Activated CD4-positive, alpha-beta T cell treated with anti-CD3 and anti-CD28 coated beads, Interleukin-2, amount 10 ng/mL, durations not matched to agents 7 days and 5 days (primary cell): ENCODE measurements at regions not wholly inside any gene's neighbourhood (a gene's known extent, or its start where the extent isn't known, plus 50 kb on each side); places are given as distances from the start of the nearest gene placed in this dataset.

Experiments
- CTCF ChIA-PET: fragments of 350-600 bp; sonication (Branson Sonifier 250); formaldehyde crosslinking; loops from one replicate; lab custom pipeline; 2021; ENCODE audit warnings: antibody characterized with exemption; lab: Charles Lee
- POLR2A ChIA-PET: fragments of 350-600 bp; sonication (Branson Sonifier 250); formaldehyde crosslinking; loops from one replicate; lab custom pipeline; 2021; ENCODE audit warnings: antibody characterized with exemption; lab: Charles Lee
- DNase-seq: peaks from one replicate; pipeline ENCODE4 v3.0.0-alpha.2; 2020
- H3K27ac Mint-ChIP-seq: one replicate; pipeline ENCODE4 v1.8.0; 2021; ENCODE audit warnings: mild to moderate bottlenecking, moderate library complexity, mixed read lengths
- H3K27me3 Mint-ChIP-seq: one replicate; pipeline ENCODE4 v1.8.0; 2021; ENCODE audit warnings: mixed read lengths
- H3K36me3 Mint-ChIP-seq: one replicate; pipeline ENCODE4 v1.8.0; 2021; ENCODE audit warnings: low read depth, mixed read lengths
- H3K4me1 Mint-ChIP-seq: one replicate; pipeline ENCODE4 v1.8.0; 2021; ENCODE audit warnings: mixed read lengths
- H3K4me3 Mint-ChIP-seq: one replicate; pipeline ENCODE4 v1.8.0; 2021; ENCODE audit warnings: mild to moderate bottlenecking, moderate library complexity, mixed read lengths
- H3K9me3 Mint-ChIP-seq: one replicate; pipeline ENCODE4 v1.8.0; 2021; ENCODE audit warnings: mixed read lengths

- no peak for DNase-seq
- Mint-ChIP-seq H3K27me3 (no peaks in the 10 kb centered on the region), H3K4me1 (peaks cover 11% of the 10 kb centered on the region), H3K4me3 (no peak overlapping the region), H3K9me3 (peaks cover 12% of the 10 kb centered on the region), H3K27ac (no peak overlapping the region), H3K36me3 (peaks cover 17% of the 10 kb centered on the region)
- ChIA-PET CTCF (no interaction called here), POLR2A (no interaction called here)
These were observed 166.7 kb upstream of the PWP1 start for GRCh38 chr12:107518868-107519267.

DNA sequence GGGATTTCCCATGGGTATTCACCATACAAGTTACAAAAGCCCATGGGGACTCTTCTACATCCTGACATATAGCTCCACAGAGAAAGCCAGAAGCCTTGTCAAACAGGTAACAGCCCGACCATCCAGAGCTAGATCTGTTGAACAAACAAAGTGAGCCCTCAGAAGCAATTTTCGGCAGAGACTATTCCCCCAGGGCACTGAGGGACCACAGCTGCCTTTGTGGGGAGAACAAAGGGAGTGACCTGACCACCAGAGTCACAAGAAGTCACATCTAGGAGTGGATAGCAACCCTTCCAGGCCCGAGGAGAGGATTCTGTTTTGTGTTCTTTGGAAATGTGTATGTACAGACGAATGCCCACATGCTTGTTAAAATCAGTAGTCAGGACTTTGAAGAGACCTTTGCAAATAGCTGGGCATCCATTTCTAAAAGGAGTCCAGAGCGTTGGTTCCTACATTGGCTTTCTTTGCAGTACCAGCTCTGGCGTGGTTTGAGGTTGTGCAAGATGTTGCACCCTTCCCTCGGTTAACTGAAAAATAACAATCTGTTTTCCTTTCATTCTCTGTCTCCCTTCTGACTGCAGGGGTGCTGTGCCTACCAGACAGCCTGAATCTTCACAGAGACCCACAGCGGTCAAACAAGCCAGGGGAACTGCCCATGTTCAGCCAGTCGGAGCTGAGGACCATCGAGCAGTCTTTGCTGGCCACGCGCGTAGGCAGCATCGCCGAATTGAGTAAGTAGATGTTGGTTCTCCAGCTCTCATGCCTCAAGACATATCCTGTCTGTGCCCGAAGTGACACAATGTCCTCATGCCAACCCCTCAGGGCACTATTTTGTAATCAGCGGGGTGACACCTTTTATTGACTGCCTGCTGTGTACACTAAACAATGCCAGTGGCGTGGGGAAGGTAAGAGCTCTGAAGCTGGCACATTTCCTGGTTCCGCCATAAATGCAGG is 165.4 kb upstream of the PWP1 start:
- Mint-ChIP-seq H3K36me3 (peaks cover 17% of the 10 kb centered on the region), H3K4me3 (no peak overlapping the region), H3K27ac (no peak overlapping the region), H3K9me3 (peaks cover 12% of the 10 kb centered on the region), H3K4me1 (peaks cover 6% of the 10 kb centered on the region), H3K27me3 (no peaks in the 10 kb centered on the region)
- DNase-seq, result no peak
- ChIA-PET POLR2A (no interaction called here), CTCF (no interaction called here)

DNA sequence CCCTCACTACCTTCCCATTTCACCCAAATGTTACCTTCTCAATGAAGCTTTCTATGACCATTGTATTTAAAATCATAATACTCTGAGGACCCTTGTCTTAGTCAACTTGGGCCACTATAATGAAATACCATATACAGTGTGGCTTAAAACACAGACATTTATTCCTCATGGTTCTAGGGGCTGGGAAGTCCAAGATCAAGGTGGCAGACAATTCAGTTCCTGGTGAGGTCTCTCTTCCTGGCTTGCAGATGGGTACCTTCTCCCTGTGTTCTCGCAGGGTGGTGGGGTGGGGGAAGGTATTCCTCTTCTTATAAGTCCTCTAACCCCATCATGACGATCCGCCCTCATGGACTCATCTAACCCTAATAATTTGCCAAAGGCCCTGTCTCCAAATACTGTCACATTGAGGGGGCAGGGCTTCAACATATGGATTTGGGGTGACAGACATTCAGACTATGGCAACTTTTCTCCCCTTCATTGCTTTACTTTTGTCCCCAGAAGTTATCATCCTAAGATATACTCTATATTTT is 163.7 kb upstream of the PWP1 start:
- Mint-ChIP-seq H3K9me3 (peaks cover 12% of the 10 kb centered on the region), H3K27ac (no peak overlapping the region), H3K4me1 (no peaks in the 10 kb centered on the region), H3K4me3 (no peak overlapping the region), H3K36me3 (peaks cover 17% of the 10 kb centered on the region), H3K27me3 (no peaks in the 10 kb centered on the region)
- ChIA-PET POLR2A (no interaction called here), CTCF (no interaction called here)
- DNase-seq, result no peak

- Mint-ChIP-seq H3K27ac (no peak overlapping the region), H3K27me3 (no peaks in the 10 kb centered on the region), H3K4me3 (no peak overlapping the region), H3K4me1 (no peaks in the 10 kb centered on the region), H3K9me3 (peaks cover 12% of the 10 kb centered on the region), H3K36me3 (peaks cover 17% of the 10 kb centered on the region)
- POLR2A ChIA-PET, result no interaction called here
- CTCF ChIA-PET, result no interaction called here
- no peak for DNase-seq
These were observed 162.7 kb upstream of the PWP1 start for GRCh38 chr12:107522692-107523477.

DNA sequence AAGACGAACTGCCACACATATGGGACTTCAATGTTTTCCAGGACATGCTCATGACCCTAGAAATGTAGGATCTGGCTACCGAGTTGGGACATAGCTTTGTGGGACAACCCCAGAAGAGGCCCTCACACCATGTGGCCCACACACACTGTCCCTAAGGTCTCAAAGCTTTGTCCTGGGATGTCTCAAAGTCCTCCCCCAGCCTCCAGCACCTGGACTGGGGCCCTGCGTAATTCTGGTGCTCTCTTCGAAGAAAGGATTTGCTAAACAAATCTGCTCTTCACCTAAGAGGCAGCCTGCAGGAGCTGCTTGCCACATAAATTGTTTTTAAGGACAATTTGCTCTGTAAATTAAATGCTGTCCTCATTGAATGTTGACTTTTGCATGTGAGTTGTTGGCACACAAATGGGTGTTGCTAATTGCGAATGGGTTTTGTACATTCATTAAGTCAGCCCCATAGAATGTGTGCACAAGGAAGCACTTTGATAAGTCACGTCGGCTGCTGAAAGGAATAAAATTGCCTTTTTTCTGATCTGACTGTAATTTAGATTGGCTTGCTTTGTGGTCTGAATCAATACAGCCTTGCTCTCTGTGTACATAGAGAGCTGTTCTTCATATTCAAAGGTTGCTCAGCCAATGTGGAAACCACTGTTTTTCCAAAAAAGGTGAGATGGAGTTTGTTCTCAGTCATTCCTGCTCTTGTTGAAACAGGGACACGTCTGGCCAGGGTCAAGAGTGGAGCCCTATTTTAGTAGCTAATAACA is 161.6 kb upstream of the PWP1 start:
- ChIA-PET CTCF (no interaction called here), POLR2A (no interaction called here)
- H3K27ac Mint-ChIP-seq, result no peak overlapping the region
- H3K9me3 Mint-ChIP-seq, result peaks cover 9% of the 10 kb centered on the region
- H3K36me3 Mint-ChIP-seq, result peaks cover 17% of the 10 kb centered on the region
- DNase-seq, result no peak
- no peaks in the 10 kb centered on the region for H3K4me1 Mint-ChIP-seq
- H3K27me3 Mint-ChIP-seq, result no peaks in the 10 kb centered on the region
- H3K4me3 Mint-ChIP-seq, result no peak overlapping the region

GRCh38 chr12:107525063-107525718 is 160.4 kb upstream of the PWP1 start:
- no peaks in the 10 kb centered on the region for H3K27me3 Mint-ChIP-seq
- no peak for DNase-seq
- CTCF ChIA-PET, result interaction anchor here (0.7 kb wide), 1 partner anchor 31 kb away, joined by 3 read pairs; no protein-coding TSS in a partner anchor
- H3K4me1 Mint-ChIP-seq, result no peaks in the 10 kb centered on the region
- H3K27ac Mint-ChIP-seq, result no peak overlapping the region
- POLR2A ChIA-PET, result no interaction called here
- peaks cover 8% of the 10 kb centered on the region for H3K9me3 Mint-ChIP-seq
- no peak overlapping the region for H3K4me3 Mint-ChIP-seq
- H3K36me3 Mint-ChIP-seq, result peaks cover 17% of the 10 kb centered on the region

GRCh38 chr12:107525719-107526554 is 159.7 kb upstream of the PWP1 start:
- H3K27ac Mint-ChIP-seq, result no peak overlapping the region
- no peak for DNase-seq
- POLR2A ChIA-PET, result interaction anchor here (0.5 kb wide), 1 partner anchor 39 kb away, joined by 12 read pairs; no protein-coding TSS in a partner anchor
- H3K4me1 Mint-ChIP-seq, result no peaks in the 10 kb centered on the region
- H3K9me3 Mint-ChIP-seq, result peaks cover 6% of the 10 kb centered on the region
- no peaks in the 10 kb centered on the region for H3K27me3 Mint-ChIP-seq
- CTCF ChIA-PET, result interaction anchor here (0.7 kb wide), 1 partner anchor 32 kb away, joined by 3 read pairs; no protein-coding TSS in a partner anchor
- no peak overlapping the region for H3K4me3 Mint-ChIP-seq
- peaks cover 10% of the 10 kb centered on the region for H3K36me3 Mint-ChIP-seq

DNA sequence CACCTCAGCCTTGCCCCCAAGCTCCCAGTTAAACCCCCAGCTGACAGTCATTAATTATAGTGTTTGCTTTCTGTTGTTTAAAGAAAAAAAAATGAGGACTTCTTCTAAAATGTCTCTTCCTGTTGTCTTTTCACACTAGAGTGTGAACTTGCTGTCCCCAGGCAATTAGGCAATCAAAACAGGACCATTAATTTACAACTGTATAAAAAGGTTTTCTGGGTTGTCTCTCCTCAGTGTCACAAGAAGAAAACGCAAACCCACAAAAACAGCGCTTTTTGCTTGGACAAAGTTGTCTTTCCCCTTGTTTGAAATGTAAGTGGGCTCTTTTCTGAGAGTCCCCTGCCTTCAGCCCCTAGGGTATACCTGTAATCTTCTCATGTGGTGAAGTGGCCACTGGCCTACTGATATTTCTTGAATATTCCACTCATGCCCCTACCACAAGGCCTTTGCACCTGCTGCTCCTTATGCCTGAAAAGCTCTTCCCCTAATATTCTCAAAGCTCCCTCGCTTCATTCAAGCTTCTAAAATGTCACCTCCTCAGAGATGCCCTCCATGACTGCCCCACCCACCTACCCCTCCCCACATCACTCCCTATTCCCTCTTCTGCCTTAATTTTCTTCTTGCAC is 158.9 kb upstream of the PWP1 start:
- DNase-seq, result no peak
- H3K4me3 Mint-ChIP-seq, result no peak overlapping the region
- H3K36me3 Mint-ChIP-seq, result peaks cover 5% of the 10 kb centered on the region
- no peaks in the 10 kb centered on the region for H3K27me3 Mint-ChIP-seq
- peaks cover 4% of the 10 kb centered on the region for H3K9me3 Mint-ChIP-seq
- CTCF ChIA-PET, result no interaction called here
- H3K27ac Mint-ChIP-seq, result no peak overlapping the region
- POLR2A ChIA-PET, result no interaction called here
- no peaks in the 10 kb centered on the region for H3K4me1 Mint-ChIP-seq

DNA sequence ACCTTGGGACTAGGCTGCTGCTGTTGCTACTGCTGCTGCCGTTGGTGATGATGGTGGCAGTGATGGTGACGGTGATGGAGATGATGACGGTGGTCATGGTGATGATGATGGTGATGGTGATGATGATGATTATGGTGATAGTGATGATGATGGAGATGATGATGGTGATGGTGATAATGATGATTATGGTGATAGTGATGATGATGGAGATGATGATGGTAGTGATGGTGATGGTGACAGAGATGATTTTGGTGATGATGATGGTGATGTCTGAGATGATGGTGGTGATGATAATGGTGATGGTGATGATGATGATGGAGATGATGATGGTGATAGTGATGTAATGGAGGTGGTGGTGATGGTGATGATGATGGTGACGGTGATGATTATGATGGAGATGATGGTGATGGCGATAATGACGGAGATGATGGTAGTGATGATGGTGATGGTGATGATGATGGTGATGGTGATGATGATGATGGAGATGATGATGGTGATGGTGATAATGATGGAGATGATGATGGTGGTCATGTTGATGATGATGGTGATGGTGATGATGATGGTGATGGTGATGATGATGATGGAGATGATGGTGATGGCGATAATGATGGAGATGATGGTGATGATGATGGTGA is 156.8 kb upstream of the PWP1 start:
- DNase-seq, result no peak
- CTCF ChIA-PET, result no interaction called here
- Mint-ChIP-seq H3K4me3 (no peak overlapping the region), H3K36me3 (peaks cover 2% of the 10 kb centered on the region), H3K9me3 (peaks cover 5% of the 10 kb centered on the region), H3K27ac (no peak overlapping the region), H3K27me3 (no peaks in the 10 kb centered on the region), H3K4me1 (peaks cover 11% of the 10 kb centered on the region)
- POLR2A ChIA-PET, result no interaction called here

- ChIA-PET CTCF (no interaction called here), POLR2A (no interaction called here)
- no peak overlapping the region for H3K4me3 Mint-ChIP-seq
- no peaks in the 10 kb centered on the region for H3K27me3 Mint-ChIP-seq
- peaks cover 2% of the 10 kb centered on the region for H3K36me3 Mint-ChIP-seq
- no peak for DNase-seq
- peaks cover 11% of the 10 kb centered on the region for H3K4me1 Mint-ChIP-seq
- peaks cover 7% of the 10 kb centered on the region for H3K9me3 Mint-ChIP-seq
- no peak overlapping the region for H3K27ac Mint-ChIP-seq
These were observed 155.6 kb upstream of the PWP1 start for GRCh38 chr12:107529991-107530390.

GRCh38 chr12:107530701-107531100 is 154.9 kb upstream of the PWP1 start:
- ChIA-PET POLR2A (no interaction called here), CTCF (no interaction called here)
- H3K27me3 Mint-ChIP-seq, result no peaks in the 10 kb centered on the region

More at GRCh38 chr12:107530701-107531100, 154.9 kb upstream of the PWP1 start:
- no peak for DNase-seq
- Mint-ChIP-seq H3K4me1 (peaks cover 11% of the 10 kb centered on the region), H3K4me3 (no peak overlapping the region), H3K9me3 (peaks cover 8% of the 10 kb centered on the region), H3K36me3 (peaks cover 2% of the 10 kb centered on the region), H3K27ac (no peak overlapping the region)
